ENCODE measurements at regions not wholly inside any gene's neighbourhood (a gene's known extent, or its start where the extent isn't known, plus 50 kb on each side); places are given as distances from the start of the nearest gene placed in this dataset.
"Not testable (repeated sequence)": the region's sequence is repeated elsewhere in the genome, so short reads cannot be mapped to it uniquely, and the experiment has no call there.

DNA sequence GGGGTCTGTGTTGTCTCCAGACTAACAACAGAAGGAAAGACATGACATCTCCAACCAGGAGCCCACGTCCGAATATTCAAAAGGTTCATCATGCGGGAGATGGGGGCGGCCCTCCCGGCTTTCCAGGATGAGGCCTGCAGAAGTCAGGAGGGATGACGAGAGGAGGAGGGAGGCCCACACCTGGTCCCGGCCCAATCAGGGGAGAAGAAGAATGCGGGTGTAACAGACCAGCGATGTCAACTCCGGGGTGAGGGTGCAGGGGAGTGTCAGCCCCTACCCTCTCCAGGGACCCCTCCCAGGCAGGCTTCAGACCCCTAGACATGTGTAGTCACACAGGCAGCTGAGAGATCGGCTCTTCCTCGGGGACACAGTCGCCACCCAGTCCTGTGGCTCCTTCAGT, 275.3 kb upstream of the ZNF507 start:
- no peak for DNase-seq (ENCODE audit: low spot score)
- no peak overlapping the region for H3K27ac Mint-ChIP-seq (ENCODE audit: unreplicated experiment)
- peaks cover 6% of the 10 kb centered on the region for H3K27me3 Mint-ChIP-seq (ENCODE audit: unreplicated experiment)
- H3K4me1 Mint-ChIP-seq (ENCODE audit: unreplicated experiment) = no peaks in the 10 kb centered on the region
- no peak overlapping the region for H3K4me3 Mint-ChIP-seq (ENCODE audit: unreplicated experiment)
- TF ChIP-seq, protein P1, sequence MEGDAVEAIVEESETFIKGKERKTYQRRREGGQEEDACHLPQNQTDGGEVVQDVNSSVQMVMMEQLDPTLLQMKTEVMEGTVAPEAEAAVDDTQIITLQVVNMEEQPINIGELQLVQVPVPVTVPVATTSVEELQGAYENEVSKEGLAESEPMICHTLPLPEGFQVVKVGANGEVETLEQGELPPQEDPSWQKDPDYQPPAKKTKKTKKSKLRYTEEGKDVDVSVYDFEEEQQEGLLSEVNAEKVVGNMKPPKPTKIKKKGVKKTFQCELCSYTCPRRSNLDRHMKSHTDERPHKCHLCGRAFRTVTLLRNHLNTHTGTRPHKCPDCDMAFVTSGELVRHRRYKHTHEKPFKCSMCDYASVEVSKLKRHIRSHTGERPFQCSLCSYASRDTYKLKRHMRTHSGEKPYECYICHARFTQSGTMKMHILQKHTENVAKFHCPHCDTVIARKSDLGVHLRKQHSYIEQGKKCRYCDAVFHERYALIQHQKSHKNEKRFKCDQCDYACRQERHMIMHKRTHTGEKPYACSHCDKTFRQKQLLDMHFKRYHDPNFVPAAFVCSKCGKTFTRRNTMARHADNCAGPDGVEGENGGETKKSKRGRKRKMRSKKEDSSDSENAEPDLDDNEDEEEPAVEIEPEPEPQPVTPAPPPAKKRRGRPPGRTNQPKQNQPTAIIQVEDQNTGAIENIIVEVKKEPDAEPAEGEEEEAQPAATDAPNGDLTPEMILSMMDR (IDR thresholded peaks at IDR 0.05; ENCODE audit: unreplicated experiment) = no peak
- H3K9me3 Mint-ChIP-seq (ENCODE audit: unreplicated experiment) = no peaks in the 10 kb centered on the region
- no peaks in the 10 kb centered on the region for H3K36me3 Mint-ChIP-seq (ENCODE audit: low read depth, unreplicated experiment)

DNA sequence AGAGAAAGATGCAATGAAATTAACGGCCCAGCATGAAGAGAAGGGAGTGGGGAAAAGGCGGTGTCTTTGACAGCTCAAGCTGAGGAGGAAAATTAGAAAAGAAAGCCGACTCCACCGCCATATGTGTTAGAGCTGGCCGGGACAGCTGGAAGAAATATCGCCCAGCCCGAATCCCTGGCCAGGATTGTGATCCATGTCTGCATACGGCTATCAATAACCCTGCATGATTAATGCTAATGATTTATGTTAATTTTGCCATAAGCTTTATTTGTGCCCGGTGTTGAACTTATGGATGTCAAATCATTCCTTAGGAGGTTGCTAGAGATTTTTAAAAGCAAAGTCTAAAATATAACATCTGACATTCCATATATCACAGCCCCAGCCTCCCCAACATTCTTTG, 263.4 kb upstream of the ZNF507 start:
- Mint-ChIP-seq H3K27ac (ENCODE audit: unreplicated experiment) (no peak overlapping the region), H3K9me3 (ENCODE audit: unreplicated experiment) (no peaks in the 10 kb centered on the region), H3K36me3 (ENCODE audit: low read depth, unreplicated experiment) (no peaks in the 10 kb centered on the region), H3K4me3 (ENCODE audit: unreplicated experiment) (no peak overlapping the region), H3K27me3 (ENCODE audit: unreplicated experiment) (peaks cover 5% of the 10 kb centered on the region), H3K4me1 (ENCODE audit: unreplicated experiment) (peaks cover 3% of the 10 kb centered on the region)
- TF ChIP-seq, protein P1 (IDR thresholded peaks at IDR 0.05; ENCODE audit: unreplicated experiment) = no peak
- no peak for DNase-seq (ENCODE audit: low spot score)

- H3K36me3 Mint-ChIP-seq (ENCODE audit: low read depth, unreplicated experiment); H3K27ac Mint-ChIP-seq (ENCODE audit: unreplicated experiment); H3K4me3 Mint-ChIP-seq (ENCODE audit: unreplicated experiment); DNase-seq (ENCODE audit: low spot score); H3K27me3 Mint-ChIP-seq (ENCODE audit: unreplicated experiment); H3K9me3 Mint-ChIP-seq (ENCODE audit: unreplicated experiment); H3K4me1 Mint-ChIP-seq (ENCODE audit: unreplicated experiment): not testable (repeated sequence)
Observed at GRCh38 chr19:32084756-32085363, 260.6 kb upstream of the ZNF507 start.

DNA sequence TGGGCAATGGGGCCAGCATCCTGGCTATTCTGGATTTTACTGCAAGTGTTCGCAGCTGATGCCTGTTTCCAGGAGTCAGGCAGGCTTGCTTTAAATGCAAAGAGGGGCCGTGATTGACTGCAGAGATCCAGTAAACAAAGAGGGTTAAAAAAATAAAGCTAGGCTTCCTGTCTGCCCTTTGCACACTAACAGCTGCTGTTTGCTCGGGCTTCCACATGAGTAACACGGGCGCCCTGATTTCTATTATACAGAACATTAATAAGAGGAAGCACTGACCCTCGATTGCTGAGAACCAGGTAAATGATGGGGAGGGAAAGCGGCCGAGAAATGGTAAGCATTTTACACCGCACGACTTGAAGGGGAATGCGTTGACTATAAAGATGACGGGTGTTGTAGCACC, 254.2 kb upstream of the ZNF507 start:
- Mint-ChIP-seq H3K4me1 (ENCODE audit: unreplicated experiment) (peaks cover 41% of the 10 kb centered on the region), H3K4me3 (ENCODE audit: unreplicated experiment) (peak overlapping the region; percentile 42), H3K36me3 (ENCODE audit: low read depth, unreplicated experiment) (no peaks in the 10 kb centered on the region), H3K9me3 (ENCODE audit: unreplicated experiment) (no peaks in the 10 kb centered on the region), H3K27me3 (ENCODE audit: unreplicated experiment) (peaks cover 6% of the 10 kb centered on the region), H3K27ac (ENCODE audit: unreplicated experiment) (peak overlapping the region; percentile 90)
- DNase-seq (ENCODE audit: low spot score) = no peak
- TF ChIP-seq, protein P1 (IDR thresholded peaks at IDR 0.05; ENCODE audit: unreplicated experiment) = no peak

DNA sequence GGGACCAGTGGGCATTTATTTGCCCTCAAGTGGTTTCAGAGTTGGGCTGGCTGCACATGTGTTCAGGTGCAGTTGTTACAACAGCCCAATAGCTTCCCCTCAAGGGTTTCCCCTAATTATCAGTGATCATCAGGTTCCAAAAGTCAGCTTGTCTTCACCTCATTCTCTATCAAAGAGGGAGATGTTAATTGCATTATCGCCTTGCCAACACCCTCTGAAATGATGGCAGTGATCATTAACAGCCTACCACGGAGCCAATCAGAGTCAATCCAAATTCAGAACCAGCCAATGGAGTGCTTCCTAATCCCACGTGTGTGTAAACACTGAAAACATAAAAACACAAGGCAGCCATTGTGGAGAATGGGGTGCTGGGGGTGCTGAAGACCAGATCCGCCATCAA, 248.4 kb upstream of the ZNF507 start:
- peaks cover 16% of the 10 kb centered on the region for H3K36me3 Mint-ChIP-seq (ENCODE audit: low read depth, unreplicated experiment)
- H3K27ac Mint-ChIP-seq (ENCODE audit: unreplicated experiment) = peak overlapping the region; percentile 89
- peaks cover 44% of the 10 kb centered on the region for H3K4me1 Mint-ChIP-seq (ENCODE audit: unreplicated experiment)
- H3K9me3 Mint-ChIP-seq (ENCODE audit: unreplicated experiment) = peaks cover 9% of the 10 kb centered on the region
- peak overlapping the region; percentile 6 for H3K4me3 Mint-ChIP-seq (ENCODE audit: unreplicated experiment)
- TF ChIP-seq, protein P1 (IDR thresholded peaks at IDR 0.05; ENCODE audit: unreplicated experiment) = no peak
- H3K27me3 Mint-ChIP-seq (ENCODE audit: unreplicated experiment) = peaks cover 3% of the 10 kb centered on the region
- no peak for DNase-seq (ENCODE audit: low spot score)

All from endothelial cell (in vitro differentiated cells).